ENCODE measurements at regions not wholly inside any gene's neighbourhood (a gene's known extent, or its start where the extent isn't known, plus 50 kb on each side); places are given as distances from the start of the nearest gene placed in this dataset.

DNA sequence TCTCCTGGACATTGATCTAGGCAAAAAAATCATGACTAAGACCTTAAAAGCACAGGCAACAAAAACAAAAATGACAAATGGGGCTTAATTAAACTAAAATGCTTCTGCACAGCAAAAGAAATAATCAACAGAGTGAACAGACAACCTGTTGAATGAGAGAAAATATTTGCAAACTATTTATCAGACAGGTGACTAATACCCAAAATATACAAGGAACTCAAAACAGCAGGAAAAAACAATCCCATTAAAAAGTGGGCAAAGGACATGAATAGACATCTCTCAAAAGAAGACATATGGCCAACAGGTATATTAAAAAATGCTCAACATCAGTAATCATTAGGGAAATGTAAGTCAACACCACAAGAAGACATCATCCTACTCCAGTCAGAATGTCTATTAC is 166.8 kb downstream of the MTERF1 start:
- no peak for TF ChIP-seq POLR2A (IDR thresholded peaks at IDR 0.05)
- TF ChIP-seq, protein P1, sequence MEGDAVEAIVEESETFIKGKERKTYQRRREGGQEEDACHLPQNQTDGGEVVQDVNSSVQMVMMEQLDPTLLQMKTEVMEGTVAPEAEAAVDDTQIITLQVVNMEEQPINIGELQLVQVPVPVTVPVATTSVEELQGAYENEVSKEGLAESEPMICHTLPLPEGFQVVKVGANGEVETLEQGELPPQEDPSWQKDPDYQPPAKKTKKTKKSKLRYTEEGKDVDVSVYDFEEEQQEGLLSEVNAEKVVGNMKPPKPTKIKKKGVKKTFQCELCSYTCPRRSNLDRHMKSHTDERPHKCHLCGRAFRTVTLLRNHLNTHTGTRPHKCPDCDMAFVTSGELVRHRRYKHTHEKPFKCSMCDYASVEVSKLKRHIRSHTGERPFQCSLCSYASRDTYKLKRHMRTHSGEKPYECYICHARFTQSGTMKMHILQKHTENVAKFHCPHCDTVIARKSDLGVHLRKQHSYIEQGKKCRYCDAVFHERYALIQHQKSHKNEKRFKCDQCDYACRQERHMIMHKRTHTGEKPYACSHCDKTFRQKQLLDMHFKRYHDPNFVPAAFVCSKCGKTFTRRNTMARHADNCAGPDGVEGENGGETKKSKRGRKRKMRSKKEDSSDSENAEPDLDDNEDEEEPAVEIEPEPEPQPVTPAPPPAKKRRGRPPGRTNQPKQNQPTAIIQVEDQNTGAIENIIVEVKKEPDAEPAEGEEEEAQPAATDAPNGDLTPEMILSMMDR (IDR thresholded peaks at IDR 0.05), result no peak
